Activated CD4-positive, alpha-beta memory T cell treated with anti-CD3 and anti-CD28 coated beads for 36 hours (primary cell): ENCODE measurements at regions not wholly inside any gene's neighbourhood (a gene's known extent, or its start where the extent isn't known, plus 50 kb on each side); places are given as distances from the start of the nearest gene placed in this dataset.
"Not testable (repeated sequence)": the region's sequence is repeated elsewhere in the genome, so short reads cannot be mapped to it uniquely, and the experiment has no call there.

Experiments used
- CTCF ChIA-PET: fragments of 350-600 bp; sonication (Branson Sonifier 250); formaldehyde crosslinking; loops from one replicate; lab custom pipeline; 2021; ENCODE audit warnings: antibody characterized with exemption, inconsistent platforms; lab: Charles Lee
- POLR2A ChIA-PET: fragments of 350-600 bp; sonication (Branson Sonifier 250); formaldehyde crosslinking; loops from one replicate; lab custom pipeline; 2021; ENCODE audit warnings: antibody characterized with exemption; lab: Charles Lee
- DNase-seq: peaks from one replicate; pipeline ENCODE4 v3.0.0-alpha.2; 2020
- H3K27ac Mint-ChIP-seq: one replicate; pipeline ENCODE4 v1.8.0; 2021; ENCODE audit warnings: mixed read lengths
- H3K27me3 Mint-ChIP-seq: one replicate; pipeline ENCODE4 v1.8.0; 2021; ENCODE audit warnings: mixed read lengths
- H3K36me3 Mint-ChIP-seq: one replicate; pipeline ENCODE4 v1.8.0; 2021; ENCODE audit warnings: mixed read lengths
- H3K4me1 Mint-ChIP-seq: one replicate; pipeline ENCODE4 v1.8.0; 2021; ENCODE audit warnings: low read depth, mixed read lengths
- H3K4me3 Mint-ChIP-seq: one replicate; pipeline ENCODE4 v1.8.0; 2021; ENCODE audit warnings: mild to moderate bottlenecking, mixed read lengths
- H3K9me3 Mint-ChIP-seq: one replicate; pipeline ENCODE4 v1.8.0; 2021; ENCODE audit warnings: mixed read lengths
- intact Hi-C: fragments of 100-400 bp; cut with micrococcal nuclease; formaldehyde crosslinking; loops from one replicate; pipeline ENCODE4 v1.15.1; 2023

DNA sequence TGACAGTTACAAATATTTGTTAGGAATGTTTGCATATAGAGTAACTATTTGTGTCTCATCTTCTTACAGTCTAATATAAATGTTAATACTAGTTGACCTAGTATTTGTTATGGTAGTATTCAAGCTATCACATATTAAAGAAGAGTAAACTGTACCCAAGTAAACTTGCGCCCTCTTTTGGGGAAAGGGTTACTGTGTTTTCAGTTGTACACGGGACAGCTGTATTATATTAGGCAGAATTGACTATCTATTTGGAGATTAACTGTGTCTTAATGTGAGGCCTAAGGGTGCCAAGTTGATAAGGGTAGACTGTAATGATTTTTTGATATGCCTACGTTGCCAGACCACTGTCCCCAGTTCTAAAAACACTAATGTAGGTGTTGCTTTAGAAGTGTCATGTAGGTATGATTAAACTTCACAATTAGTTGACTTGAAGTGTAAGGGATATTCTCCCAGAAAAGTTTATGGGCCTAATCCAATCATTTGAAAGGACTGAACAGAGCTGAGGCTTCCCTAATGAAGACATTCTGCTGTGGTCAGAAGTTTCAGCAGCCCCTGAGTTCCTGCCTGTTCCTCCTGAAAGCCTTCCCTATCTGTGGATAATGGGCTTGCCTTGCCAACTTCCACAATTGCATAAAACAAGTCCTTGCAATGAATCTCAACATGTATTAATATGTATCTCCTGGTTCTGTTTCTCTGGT, 172.8 kb upstream of the CXCL13 start:
- H3K27ac Mint-ChIP-seq, result no peak overlapping the region
- intact Hi-C loops, result loop anchor here (1.0 to 5.0 kb wide), 2 partner anchors 48 to 191 kb away; no protein-coding TSS in a partner anchor
- POLR2A ChIA-PET, result no interaction called here
- no peaks in the 10 kb centered on the region for H3K27me3 Mint-ChIP-seq
- H3K4me1 Mint-ChIP-seq, result peaks cover 14% of the 10 kb centered on the region
- no peak for DNase-seq
- H3K9me3 Mint-ChIP-seq, result no peaks in the 10 kb centered on the region
- CTCF ChIA-PET, result interaction anchor here (0.8 to 5.9 kb wide), 11 partner anchors 15 to 169 kb away, joined by 3 to 32 read pairs (median 4); no protein-coding TSS in a partner anchor
- H3K4me3 Mint-ChIP-seq, result no peak overlapping the region
- H3K36me3 Mint-ChIP-seq, result no peaks in the 10 kb centered on the region

DNA sequence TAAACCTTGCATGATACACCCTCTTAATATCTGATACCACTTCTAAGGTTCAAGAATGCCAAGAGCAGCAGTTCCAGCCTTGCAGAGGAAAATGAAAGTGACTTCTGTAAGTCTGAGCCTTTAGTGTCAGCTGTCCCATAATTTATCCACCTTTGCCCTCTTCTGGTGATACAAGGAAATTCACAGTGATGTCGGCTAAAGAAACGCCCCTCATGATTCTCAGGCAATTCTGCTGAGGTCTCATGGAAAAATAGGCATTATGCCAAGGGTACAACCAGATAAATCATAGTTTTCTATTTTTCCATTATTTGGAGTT, 172.2 kb upstream of the CXCL13 start:
- peak; percentile 10 for DNase-seq
- Mint-ChIP-seq H3K36me3 (no peaks in the 10 kb centered on the region), H3K4me3 (no peak overlapping the region), H3K27me3 (no peaks in the 10 kb centered on the region), H3K4me1 (peaks cover 14% of the 10 kb centered on the region), H3K9me3 (no peaks in the 10 kb centered on the region), H3K27ac (no peak overlapping the region)
- ChIA-PET CTCF (interaction anchor here (0.8 to 5.9 kb wide), 11 partner anchors 15 to 196 kb away, joined by 3 to 32 read pairs (median 5); no protein-coding TSS in a partner anchor), POLR2A (no interaction called here)
- intact Hi-C loops, result loop anchor here (1.0 to 5.0 kb wide), 2 partner anchors 48 to 191 kb away; no protein-coding TSS in a partner anchor

DNA sequence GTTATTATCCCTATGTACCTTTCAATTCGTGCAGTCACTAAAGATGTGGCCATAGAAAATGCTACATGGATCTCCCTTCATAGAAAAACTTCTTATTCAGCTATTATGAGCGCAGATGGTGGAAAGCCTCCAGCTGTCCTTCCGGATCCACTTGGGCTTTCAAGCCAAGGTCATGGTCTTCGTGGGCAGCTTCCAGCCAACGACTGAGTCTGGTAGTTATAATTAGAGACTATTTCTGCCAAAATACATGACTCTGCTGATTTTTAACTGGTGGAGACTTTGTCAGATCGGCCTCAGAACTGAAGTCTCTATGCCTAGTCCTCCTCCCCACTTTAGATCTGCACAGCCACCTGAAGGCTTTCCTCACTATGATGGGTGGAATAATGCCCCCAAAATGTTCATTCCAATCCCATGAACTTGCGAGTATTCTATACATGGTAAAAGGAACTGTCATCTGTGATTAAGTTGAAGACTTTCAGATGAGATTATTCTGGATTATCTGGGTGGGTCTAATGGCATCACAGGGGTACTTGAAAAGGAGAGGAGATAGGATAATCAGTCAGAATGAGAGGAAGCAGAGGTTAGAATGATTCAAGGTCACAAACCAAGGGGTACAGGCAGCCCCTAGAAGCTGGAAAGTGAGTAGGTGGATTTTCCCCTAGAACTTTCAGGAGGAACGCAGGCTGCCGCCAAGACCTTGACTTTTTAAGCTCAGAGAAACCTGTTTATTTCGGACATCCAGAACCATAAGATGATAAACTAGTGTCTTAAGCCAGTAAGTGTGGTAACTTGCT, 171.1 kb upstream of the CXCL13 start:
- ChIA-PET CTCF (interaction anchor here (0.9 to 5.9 kb wide), 9 partner anchors 10 to 195 kb away, joined by 3 to 32 read pairs (median 4); no protein-coding TSS in a partner anchor), POLR2A (no interaction called here)
- no peaks in the 10 kb centered on the region for H3K9me3 Mint-ChIP-seq
- no peaks in the 10 kb centered on the region for H3K27me3 Mint-ChIP-seq
- no peak overlapping the region for H3K27ac Mint-ChIP-seq
- H3K4me3 Mint-ChIP-seq, result no peak overlapping the region
- intact Hi-C loops, result loop anchor here (5.0 kb wide), 1 partner anchor 192 kb away; no protein-coding TSS in a partner anchor
- H3K4me1 Mint-ChIP-seq, result peaks cover 14% of the 10 kb centered on the region
- no peaks in the 10 kb centered on the region for H3K36me3 Mint-ChIP-seq
- no peak for DNase-seq

DNA sequence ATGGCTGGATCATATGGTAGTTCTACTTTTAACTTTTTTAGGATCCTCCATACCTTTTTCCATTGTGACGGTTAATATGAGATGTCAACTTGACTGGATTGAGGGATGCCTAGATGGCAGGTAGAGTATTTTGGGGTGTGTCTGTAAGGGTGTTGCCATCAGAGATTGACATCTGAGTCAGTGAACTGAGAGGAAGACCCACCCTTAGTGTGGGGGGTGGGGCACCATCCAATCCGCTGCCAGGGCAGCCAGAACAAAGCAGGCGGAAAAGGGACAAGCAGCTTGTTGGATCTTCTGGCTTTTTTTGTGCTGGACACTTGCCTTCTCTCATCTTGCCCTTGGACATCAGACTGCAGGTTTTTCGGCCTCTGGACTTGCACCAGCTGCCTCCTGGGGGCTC, 168.5 kb upstream of the CXCL13 start:
- no peak overlapping the region for H3K4me3 Mint-ChIP-seq
- no peaks in the 10 kb centered on the region for H3K36me3 Mint-ChIP-seq
- H3K4me1 Mint-ChIP-seq, result peaks cover 14% of the 10 kb centered on the region
- no peak for DNase-seq
- H3K9me3 Mint-ChIP-seq, result no peaks in the 10 kb centered on the region
- intact Hi-C loops, result no loop called here
- H3K27me3 Mint-ChIP-seq, result no peaks in the 10 kb centered on the region
- ChIA-PET POLR2A (no interaction called here), CTCF (interaction anchor here (5.9 kb wide), 1 partner anchor 165 kb away, joined by 32 read pairs; no protein-coding TSS in a partner anchor)
- H3K27ac Mint-ChIP-seq, result no peak overlapping the region

DNA sequence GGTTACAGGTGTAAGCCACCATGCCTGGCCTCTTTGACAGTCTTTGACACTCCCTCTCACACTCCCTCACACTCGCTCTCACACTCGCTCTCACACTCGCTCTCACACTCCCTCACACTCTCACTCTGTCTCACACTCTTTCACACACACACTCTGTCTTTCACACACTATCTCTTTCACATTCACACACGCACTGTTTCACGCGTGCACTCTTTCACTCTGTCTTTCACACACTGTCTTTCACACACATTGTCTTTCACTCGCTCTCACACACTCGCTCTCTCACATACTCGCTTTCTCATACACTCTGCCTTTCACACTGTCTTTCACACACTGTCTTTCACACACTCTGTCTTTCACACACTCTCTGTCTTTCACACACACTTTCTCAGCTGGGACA, 167.1 kb upstream of the CXCL13 start:
- Mint-ChIP-seq H3K9me3 (no peaks in the 10 kb centered on the region), H3K27ac (no peak overlapping the region), H3K4me3 (no peak overlapping the region), H3K27me3 (no peaks in the 10 kb centered on the region), H3K36me3 (no peaks in the 10 kb centered on the region), H3K4me1 (peaks cover 9% of the 10 kb centered on the region)
- no peak for DNase-seq
- intact Hi-C loops, result no loop called here
- CTCF ChIA-PET, result no interaction called here
- POLR2A ChIA-PET, result no interaction called here

DNA sequence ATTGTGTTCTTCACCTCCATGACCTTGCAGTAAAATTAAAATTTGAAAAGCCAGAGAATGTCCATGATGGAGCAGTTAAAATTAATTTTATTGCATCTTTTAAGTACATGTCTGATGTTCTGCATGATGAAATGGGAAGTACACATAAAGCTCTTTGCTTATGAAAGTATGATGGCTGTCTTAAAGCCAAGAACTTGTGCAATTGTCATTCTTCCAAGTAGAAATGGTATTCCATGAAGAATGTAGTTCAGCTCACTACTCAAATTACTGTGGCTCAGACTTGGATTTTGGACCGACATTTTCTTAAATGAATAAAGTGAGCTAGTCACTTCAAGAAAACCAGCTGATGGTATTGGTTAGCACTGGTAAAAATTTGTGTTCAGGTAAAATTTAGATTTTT, 161.7 kb upstream of the CXCL13 start:
- H3K4me1 Mint-ChIP-seq, result no peaks in the 10 kb centered on the region
- CTCF ChIA-PET, result interaction anchor here (0.9 to 1.4 kb wide), 4 partner anchors 9 to 157 kb away, joined by 3 read pairs; no protein-coding TSS in a partner anchor

DNA sequence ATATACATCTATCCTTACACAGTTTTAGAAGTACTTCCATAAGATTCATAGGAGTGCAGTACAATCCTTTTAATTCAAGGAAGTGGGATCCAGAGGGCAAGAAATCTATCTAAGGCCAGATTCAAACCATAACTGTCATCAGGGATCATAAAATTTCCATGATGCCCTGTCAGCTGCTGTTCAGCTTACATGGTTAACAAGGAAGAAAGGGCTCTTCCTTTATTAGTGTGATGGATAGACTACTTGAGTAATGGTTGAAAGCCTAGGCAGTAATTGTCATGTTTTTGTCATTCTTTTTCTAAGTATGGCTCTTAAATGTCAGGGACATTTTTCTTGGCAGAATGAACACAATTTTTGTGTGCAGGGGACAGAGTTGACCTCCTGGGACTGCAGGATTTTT, 159.8 kb upstream of the CXCL13 start:
- H3K4me1 Mint-ChIP-seq, result no peaks in the 10 kb centered on the region
- no peaks in the 10 kb centered on the region for H3K27me3 Mint-ChIP-seq

More for the DNA sequence above, 161.7 kb upstream of the CXCL13 start:
- Mint-ChIP-seq H3K27me3 (no peaks in the 10 kb centered on the region), H3K27ac (no peak overlapping the region), H3K36me3 (no peaks in the 10 kb centered on the region), H3K9me3 (no peaks in the 10 kb centered on the region), H3K4me3 (no peak overlapping the region)
- POLR2A ChIA-PET, result no interaction called here
- no peak for DNase-seq
- intact Hi-C loops, result no loop called here

DNA sequence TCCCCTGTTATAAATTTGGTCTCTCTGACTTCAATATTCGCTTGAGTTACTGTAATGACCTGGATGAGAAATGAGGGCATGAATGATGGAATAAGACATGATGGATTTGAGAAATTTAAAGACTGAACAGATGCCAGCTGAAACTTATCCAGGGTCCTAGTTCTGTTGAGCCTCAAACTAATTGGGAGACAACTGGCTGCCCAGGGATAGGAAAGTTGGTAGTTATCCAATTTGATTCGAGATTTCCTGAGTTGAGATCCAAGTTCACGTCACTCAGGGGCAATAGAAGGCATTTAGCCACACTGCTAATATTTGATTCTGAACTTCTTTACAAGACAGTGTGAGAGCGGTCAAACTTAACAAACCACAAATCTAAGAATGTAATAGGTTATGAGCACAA, 159.0 kb upstream of the CXCL13 start:
- Mint-ChIP-seq H3K4me3 (no peak overlapping the region), H3K27me3 (no peaks in the 10 kb centered on the region), H3K27ac (no peak overlapping the region), H3K36me3 (no peaks in the 10 kb centered on the region), H3K4me1 (no peaks in the 10 kb centered on the region), H3K9me3 (no peaks in the 10 kb centered on the region)
- intact Hi-C loops, result no loop called here
- ChIA-PET POLR2A (no interaction called here), CTCF (interaction anchor here (1.0 kb wide), 1 partner anchor 19 kb away, joined by 3 read pairs; no protein-coding TSS in a partner anchor)
- no peak for DNase-seq

More for the DNA sequence above, 159.8 kb upstream of the CXCL13 start:
- no peaks in the 10 kb centered on the region for H3K36me3 Mint-ChIP-seq
- H3K9me3 Mint-ChIP-seq, result no peaks in the 10 kb centered on the region
- no peak overlapping the region for H3K27ac Mint-ChIP-seq
- DNase-seq, result no peak
- ChIA-PET CTCF (interaction anchor here (1.0 kb wide), 1 partner anchor 155 kb away, joined by 4 read pairs; no protein-coding TSS in a partner anchor), POLR2A (no interaction called here)
- intact Hi-C loops, result no loop called here
- H3K4me3 Mint-ChIP-seq, result no peak overlapping the region

DNA sequence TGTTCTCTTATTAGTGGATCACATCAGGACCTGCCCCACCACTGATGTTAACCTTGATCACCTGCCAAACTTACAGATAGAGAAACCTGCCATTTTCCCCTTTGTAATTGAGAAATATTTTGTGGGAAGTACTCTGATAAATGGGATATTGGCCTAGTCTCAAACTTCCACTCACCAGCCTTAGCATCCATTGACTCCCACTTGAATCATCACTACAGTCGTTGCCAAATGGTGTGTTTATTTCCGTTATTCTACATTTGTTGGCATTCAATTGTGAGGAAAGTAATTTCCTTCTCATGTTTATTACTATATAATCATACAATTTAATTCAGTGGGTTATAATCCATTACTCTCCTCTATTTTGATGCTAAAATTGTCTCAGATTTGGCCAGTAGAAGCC, 156.4 kb upstream of the CXCL13 start:
- ChIA-PET POLR2A (no interaction called here), CTCF (no interaction called here)
- H3K4me1 Mint-ChIP-seq, result no peaks in the 10 kb centered on the region
- intact Hi-C loops, result no loop called here
- H3K27me3 Mint-ChIP-seq, result no peaks in the 10 kb centered on the region
- H3K4me3 Mint-ChIP-seq, result no peak overlapping the region
- no peaks in the 10 kb centered on the region for H3K36me3 Mint-ChIP-seq
- no peaks in the 10 kb centered on the region for H3K9me3 Mint-ChIP-seq
- DNase-seq, result no peak
- H3K27ac Mint-ChIP-seq, result no peak overlapping the region

DNA sequence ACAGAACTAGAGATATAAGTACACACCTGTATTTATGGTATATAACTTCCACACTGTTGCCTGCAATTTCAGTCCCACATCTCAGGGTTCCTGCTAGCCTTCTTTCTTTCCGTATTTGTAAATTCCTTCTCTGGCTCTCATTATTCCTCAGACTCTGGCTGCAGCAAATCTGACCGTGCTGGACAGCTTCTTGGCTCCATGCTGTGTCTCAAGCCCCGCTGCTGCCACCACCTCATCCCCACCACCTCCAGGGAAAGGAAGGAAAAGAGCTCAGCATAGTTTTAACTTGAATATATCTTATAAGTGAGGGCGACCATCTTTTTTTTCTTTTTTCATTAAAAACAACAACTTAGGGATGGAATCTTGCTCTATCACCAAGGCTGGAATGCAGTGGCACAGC, 155.6 kb upstream of the CXCL13 start:
- intact Hi-C loops, result no loop called here
- Mint-ChIP-seq H3K4me3 (no peak overlapping the region), H3K4me1 (no peaks in the 10 kb centered on the region), H3K27me3 (no peaks in the 10 kb centered on the region), H3K36me3 (no peaks in the 10 kb centered on the region), H3K9me3 (no peaks in the 10 kb centered on the region), H3K27ac (no peak overlapping the region)
- no peak for DNase-seq
- POLR2A ChIA-PET, result no interaction called here
- CTCF ChIA-PET, result interaction anchor here (1.4 to 2.5 kb wide), 2 partner anchors 15 to 17 kb away, joined by 3 to 10 read pairs; no protein-coding TSS in a partner anchor

DNA sequence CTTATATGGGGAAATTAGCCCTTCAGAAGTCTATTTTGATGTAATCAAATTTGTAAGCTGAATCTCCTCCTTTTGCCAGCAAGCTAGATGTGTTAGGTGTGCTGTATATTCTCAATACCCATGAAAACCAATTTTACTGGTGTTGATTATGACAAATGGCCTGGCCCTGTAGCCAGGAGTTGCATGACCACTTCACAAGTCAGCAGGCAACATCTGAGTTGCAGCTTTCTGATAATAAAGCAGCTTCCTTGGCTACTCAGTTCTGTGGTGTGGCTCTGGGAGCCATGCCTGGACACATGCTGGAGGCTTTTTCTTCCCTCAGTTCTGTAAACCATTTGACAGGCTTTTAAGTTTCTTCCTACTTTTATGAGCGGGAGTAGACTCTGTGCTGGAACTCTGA, 154.1 kb upstream of the CXCL13 start:
- Mint-ChIP-seq H3K36me3 (no peaks in the 10 kb centered on the region), H3K9me3 (no peaks in the 10 kb centered on the region), H3K4me3 (no peak overlapping the region), H3K27me3 (no peaks in the 10 kb centered on the region), H3K4me1 (no peaks in the 10 kb centered on the region), H3K27ac (no peak overlapping the region)
- CTCF ChIA-PET, result interaction anchor here (2.5 kb wide), 1 partner anchor 13 kb away, joined by 10 read pairs; no protein-coding TSS in a partner anchor
- no peak for DNase-seq
- POLR2A ChIA-PET, result no interaction called here
- intact Hi-C loops, result no loop called here

DNA sequence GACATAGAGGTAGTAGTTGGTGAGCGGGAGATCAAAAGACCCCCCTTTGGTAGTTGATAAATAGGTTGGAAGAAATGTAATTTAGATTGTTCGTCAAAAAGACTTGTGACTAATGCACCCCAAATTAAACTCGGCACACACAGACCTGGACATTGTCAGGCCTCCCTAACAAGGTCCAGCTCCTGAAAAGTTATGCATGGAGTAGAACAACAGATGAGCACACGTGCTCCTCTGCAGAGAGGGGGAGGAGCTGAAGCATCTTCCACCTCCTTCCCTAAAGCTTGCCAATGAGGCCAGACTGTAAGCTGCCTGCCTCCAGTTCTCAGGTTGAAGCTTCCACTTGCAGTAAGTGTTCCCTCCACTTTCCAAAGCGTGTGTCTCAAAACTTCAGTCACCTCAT, 153.5 kb upstream of the CXCL13 start:
- intact Hi-C loops, H3K36me3 Mint-ChIP-seq, POLR2A ChIA-PET, H3K27ac Mint-ChIP-seq, DNase-seq, H3K27me3 Mint-ChIP-seq, H3K4me1 Mint-ChIP-seq, H3K9me3 Mint-ChIP-seq, H3K4me3 Mint-ChIP-seq: not testable (repeated sequence)
- CTCF ChIA-PET, result interaction anchor here (0.9 to 2.5 kb wide), 2 partner anchors 13 to 64 kb away, joined by 3 to 10 read pairs; no protein-coding TSS in a partner anchor
